Hepatocyte (in vitro differentiated cells): ENCODE measurements at regions not wholly inside any gene's neighbourhood (a gene's known extent, or its start where the extent isn't known, plus 50 kb on each side); places are given as distances from the start of the nearest gene placed in this dataset.

Experiments used
- DNase-seq: peaks from one replicate; pipeline ENCODE4 v3.0.0-alpha.2; 2016; ENCODE audit warnings: low spot score
- H2AFZ ChIP-seq: fragments of 200-600 bp; sonication (generic); 2 replicates; pipeline ENCODE4 v1.6.0; 2016; ENCODE audit warnings: antibody characterized with exemption, mild to moderate bottlenecking
- H3K27ac ChIP-seq: fragments of 200-600 bp; sonication (generic); 2 replicates; pipeline ENCODE4 v1.5.1; 2016; ENCODE audit warnings: mild to moderate bottlenecking
- H3K27me3 ChIP-seq: fragments of 200-600 bp; sonication (generic); 2 replicates; pipeline ENCODE4 v1.6.1; 2016
- H3K36me3 ChIP-seq: fragments of 200-600 bp; sonication (generic); replicated peaks from 2 replicates; pipeline ENCODE4 v1.5.1; 2016; ENCODE audit warnings: low read depth; ENCODE audit not compliant: insufficient read depth
- H3K4me1 ChIP-seq: fragments of 200-600 bp; sonication (generic); 2 replicates; pipeline ENCODE4 v1.5.1; 2016; ENCODE audit warnings: mild to moderate bottlenecking, moderate library complexity; ENCODE audit not compliant: insufficient read depth
- H3K4me2 ChIP-seq: fragments of 200-600 bp; sonication (generic); 2 replicates; pipeline ENCODE4 v1.6.0; 2016
- H3K4me3 ChIP-seq: fragments of 200-600 bp; sonication (generic); 2 replicates; pipeline ENCODE4 v1.5.1; 2016; ENCODE audit warnings: mild to moderate bottlenecking
- H3K79me2 ChIP-seq: fragments of 200-600 bp; sonication (generic); 2 replicates; pipeline ENCODE4 v1.6.0; 2017; ENCODE audit warnings: mild to moderate bottlenecking
- H3K9me2 ChIP-seq: fragments of 200-600 bp; sonication (generic); replicated peaks from 2 replicates; pipeline ENCODE4 v1.6.0; 2017; ENCODE audit warnings: mild to moderate bottlenecking; ENCODE audit not compliant: insufficient read depth
- H3K9me3 ChIP-seq: fragments of 200-600 bp; sonication (generic); 2 replicates; pipeline ENCODE4 v1.5.1; 2016; ENCODE audit warnings: low read depth, mild to moderate bottlenecking
- H4K20me1 ChIP-seq: fragments of 200-600 bp; sonication (generic); 2 replicates; pipeline ENCODE4 v1.6.0; 2016; ENCODE audit warnings: mild to moderate bottlenecking; ENCODE audit not compliant: insufficient read depth, poor library complexity, severe bottlenecking
- EZH2 ChIP-seq: fragments of 200-600 bp; sonication (generic); IDR thresholded peaks from 2 replicates; pipeline ENCODE4 v1.6.1; 2016; ENCODE audit warnings: antibody characterized with exemption, mild to moderate bottlenecking, borderline replicate concordance
- EZH2phosphoT487 ChIP-seq: fragments of 200-600 bp; sonication (generic); IDR thresholded peaks from one replicate; pipeline ENCODE4 v1.6.1; 2018; ENCODE audit warnings: antibody characterized with exemption, mild to moderate bottlenecking, low read depth, moderate library complexity; ENCODE audit not compliant: unreplicated experiment, severe bottlenecking
- WGBS: methylation state at CpG from one replicate; pipeline ENCODE4 v1.1.6; 2016; ENCODE audit warnings: low lambda C conversion rate; ENCODE audit errors: missing lambda C conversion rate; 5-methylcytosine and 5-hydroxymethylcytosine counted together
- TF ChIP-seq, protein P1 (sequence below): fragments of 200-600 bp; sonication (generic); IDR thresholded peaks from 2 replicates; pipeline ENCODE4 v1.5.1; 2016; ENCODE audit warnings: antibody characterized with exemption, mild to moderate bottlenecking; ENCODE audit not compliant: poor library complexity

DNA sequence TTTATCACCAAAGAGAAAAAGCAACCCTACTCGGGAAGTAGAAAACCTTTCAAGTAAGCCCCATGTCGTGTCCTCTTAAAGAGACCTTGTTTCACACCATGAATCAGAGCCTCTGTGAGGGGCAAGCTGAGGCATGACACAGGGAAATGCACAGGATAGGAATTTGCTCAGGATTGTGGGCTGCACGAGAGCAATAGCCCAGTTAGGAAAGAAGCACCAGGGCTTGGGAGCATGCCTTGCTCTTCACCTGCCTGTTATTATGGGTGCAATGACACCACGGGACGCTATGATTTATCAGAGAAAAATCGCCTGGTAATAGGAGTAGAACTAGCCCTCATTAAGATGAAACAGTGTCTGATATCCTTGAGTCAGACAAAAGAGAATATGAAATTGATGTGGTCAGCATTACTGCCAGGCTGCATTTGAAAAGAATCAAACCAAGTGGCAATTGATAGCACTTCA, 562.9 kb upstream of the NRP1 start:
- H3K9me2 ChIP-seq = no peaks in the 10 kb centered on the region
- TF ChIP-seq EZH2phosphoT487 (no peak), EZH2 (no peak)
- TF ChIP-seq, protein P1, sequence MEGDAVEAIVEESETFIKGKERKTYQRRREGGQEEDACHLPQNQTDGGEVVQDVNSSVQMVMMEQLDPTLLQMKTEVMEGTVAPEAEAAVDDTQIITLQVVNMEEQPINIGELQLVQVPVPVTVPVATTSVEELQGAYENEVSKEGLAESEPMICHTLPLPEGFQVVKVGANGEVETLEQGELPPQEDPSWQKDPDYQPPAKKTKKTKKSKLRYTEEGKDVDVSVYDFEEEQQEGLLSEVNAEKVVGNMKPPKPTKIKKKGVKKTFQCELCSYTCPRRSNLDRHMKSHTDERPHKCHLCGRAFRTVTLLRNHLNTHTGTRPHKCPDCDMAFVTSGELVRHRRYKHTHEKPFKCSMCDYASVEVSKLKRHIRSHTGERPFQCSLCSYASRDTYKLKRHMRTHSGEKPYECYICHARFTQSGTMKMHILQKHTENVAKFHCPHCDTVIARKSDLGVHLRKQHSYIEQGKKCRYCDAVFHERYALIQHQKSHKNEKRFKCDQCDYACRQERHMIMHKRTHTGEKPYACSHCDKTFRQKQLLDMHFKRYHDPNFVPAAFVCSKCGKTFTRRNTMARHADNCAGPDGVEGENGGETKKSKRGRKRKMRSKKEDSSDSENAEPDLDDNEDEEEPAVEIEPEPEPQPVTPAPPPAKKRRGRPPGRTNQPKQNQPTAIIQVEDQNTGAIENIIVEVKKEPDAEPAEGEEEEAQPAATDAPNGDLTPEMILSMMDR = no peak
- H3K4me3 ChIP-seq = no peak overlapping the region
- H3K36me3 ChIP-seq = no peaks in the 10 kb centered on the region
- H3K4me2 ChIP-seq = no peak overlapping the region
- H3K79me2 ChIP-seq = no peaks in the 10 kb centered on the region
- peaks cover 5% of the 10 kb centered on the region for H3K4me1 ChIP-seq
- no peak overlapping the region for H2AFZ ChIP-seq
- 70% methylated on average over 6 of the region's 6 CpGs for WGBS
- H3K27ac ChIP-seq = no peak overlapping the region
- H3K27me3 ChIP-seq = no peaks in the 10 kb centered on the region
- no peaks in the 10 kb centered on the region for H3K9me3 ChIP-seq
- DNase-seq = no peak
- no peaks in the 10 kb centered on the region for H4K20me1 ChIP-seq

DNA sequence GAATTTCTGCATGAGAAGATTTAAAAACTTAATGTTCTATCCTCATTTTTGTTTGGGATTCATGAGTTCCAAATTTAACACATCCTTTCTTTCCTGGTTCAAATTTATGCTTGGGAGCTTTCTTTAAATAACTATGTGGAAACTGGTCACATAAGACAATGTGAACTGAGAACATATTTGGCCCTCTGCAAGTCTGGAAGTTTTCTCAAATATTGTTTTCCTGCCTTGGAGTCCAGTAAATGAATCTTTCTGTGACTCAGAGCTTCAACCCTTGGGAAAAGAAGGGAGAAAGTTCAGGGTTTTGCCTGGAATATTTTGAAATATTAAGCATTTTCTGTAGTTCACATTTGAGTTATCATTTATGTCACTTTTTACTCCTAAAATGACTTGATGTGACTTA, 559.0 kb upstream of the NRP1 start:
- no peak for DNase-seq
- Histone ChIP-seq H3K9me3 (no peaks in the 10 kb centered on the region), H3K27ac (no peak overlapping the region), H3K4me1 (no peaks in the 10 kb centered on the region), H2AFZ (no peak overlapping the region), H3K9me2 (no peaks in the 10 kb centered on the region), H3K36me3 (no peaks in the 10 kb centered on the region), H3K4me2 (no peak overlapping the region), H3K4me3 (no peak overlapping the region), H3K79me2 (no peaks in the 10 kb centered on the region), H3K27me3 (no peaks in the 10 kb centered on the region), H4K20me1 (no peaks in the 10 kb centered on the region)
- no peak for TF ChIP-seq EZH2
- TF ChIP-seq, protein P1 = no peak
- no peak for TF ChIP-seq EZH2phosphoT487

DNA sequence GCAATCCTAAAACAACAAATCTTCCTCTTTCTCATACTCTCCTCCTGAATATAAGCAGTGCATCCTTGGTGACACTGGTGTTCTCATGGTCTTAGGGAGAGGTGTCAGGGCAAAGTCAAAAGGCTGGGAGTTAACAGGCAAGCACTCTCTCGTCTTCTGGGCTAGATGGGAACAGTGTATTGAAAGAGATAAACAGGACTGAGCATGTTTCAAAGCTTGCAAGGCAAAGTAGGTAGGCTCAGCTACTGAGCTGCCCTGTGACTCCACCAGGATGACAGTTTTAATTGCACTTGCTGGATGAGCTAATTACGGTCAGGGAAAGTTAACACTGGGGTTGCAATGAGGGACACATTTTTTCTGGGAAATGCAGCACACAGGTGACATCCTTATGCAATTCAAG, 554.9 kb upstream of the NRP1 start:
- Histone ChIP-seq H3K27ac (no peak overlapping the region), H3K79me2 (no peaks in the 10 kb centered on the region), H2AFZ (no peak overlapping the region), H3K4me2 (no peak overlapping the region), H3K4me3 (no peak overlapping the region), H3K9me3 (no peaks in the 10 kb centered on the region), H3K36me3 (no peaks in the 10 kb centered on the region), H3K9me2 (no peaks in the 10 kb centered on the region), H3K27me3 (no peaks in the 10 kb centered on the region), H4K20me1 (no peaks in the 10 kb centered on the region), H3K4me1 (no peaks in the 10 kb centered on the region)
- DNase-seq = no peak
- TF ChIP-seq EZH2phosphoT487 (no peak), EZH2 (no peak)
- TF ChIP-seq, protein P1 = no peak
- WGBS = 50% methylated on average over 2 of the region's 2 CpGs

DNA sequence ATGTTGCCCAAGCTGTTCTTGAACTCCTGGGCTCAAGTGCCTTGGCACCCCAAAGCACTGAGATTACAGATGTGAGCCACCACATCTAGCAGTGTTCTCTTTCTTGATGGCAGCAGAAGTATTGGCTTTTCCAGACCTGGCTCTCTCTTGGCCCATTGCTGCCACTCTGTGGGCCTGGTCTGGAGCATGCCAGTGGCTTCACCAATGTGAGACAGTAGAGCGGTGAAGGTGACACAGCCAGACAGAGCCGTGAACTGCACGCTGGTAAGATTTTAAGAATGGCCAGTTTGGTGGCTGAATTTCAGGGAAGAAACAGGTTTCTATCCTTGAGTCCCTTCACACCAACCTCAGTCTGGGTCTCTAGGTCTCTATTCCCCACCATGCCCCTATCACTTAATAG, 552.7 kb upstream of the NRP1 start:
- no peaks in the 10 kb centered on the region for H3K9me3 ChIP-seq
- WGBS = 96% methylated on average over 3 of the region's 3 CpGs
- DNase-seq = no peak
- no peaks in the 10 kb centered on the region for H3K4me1 ChIP-seq
- no peak overlapping the region for H2AFZ ChIP-seq
- no peaks in the 10 kb centered on the region for H3K9me2 ChIP-seq
- no peak overlapping the region for H3K27ac ChIP-seq
- no peaks in the 10 kb centered on the region for H3K27me3 ChIP-seq
- H3K36me3 ChIP-seq = no peaks in the 10 kb centered on the region
- no peak overlapping the region for H3K4me2 ChIP-seq
- TF ChIP-seq EZH2phosphoT487 (no peak), EZH2 (no peak)
- TF ChIP-seq, protein P1 = no peak
- H3K4me3 ChIP-seq = no peak overlapping the region
- H3K79me2 ChIP-seq = no peaks in the 10 kb centered on the region
- no peaks in the 10 kb centered on the region for H4K20me1 ChIP-seq
